GM18870 (cell line): ENCODE measurements at regions not wholly inside any gene's neighbourhood (a gene's known extent, or its start where the extent isn't known, plus 50 kb on each side); places are given as distances from the start of the nearest gene placed in this dataset.

Experiments
- ATAC-seq: cut with Tn5 transposase; IDR thresholded peaks from one replicate; pipeline ENCODE4 v1.9.1; 2021; ENCODE audit warnings: moderate library complexity; ENCODE audit not compliant: unreplicated experiment

DNA sequence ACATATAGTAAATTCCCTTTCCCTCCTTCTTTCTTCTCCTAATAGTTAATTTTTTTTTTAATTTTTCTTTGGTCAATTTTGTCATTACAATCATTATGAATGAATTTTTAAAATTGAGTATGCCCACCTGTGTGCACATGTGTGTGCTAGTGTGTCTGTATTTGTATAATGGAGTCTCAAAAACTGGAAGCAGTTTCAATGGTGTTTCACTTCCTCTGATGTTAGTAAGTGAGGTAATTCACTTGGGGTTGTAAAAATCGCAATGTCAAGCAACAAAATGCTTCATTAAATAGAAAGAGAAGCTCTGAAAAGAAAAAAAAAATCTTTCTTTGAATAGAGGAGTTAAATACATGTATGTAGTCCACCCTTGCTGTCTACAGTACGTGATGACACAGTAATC is 1467.6 kb upstream of the NUDT12 start:
- ATAC-seq, result no peak

DNA sequence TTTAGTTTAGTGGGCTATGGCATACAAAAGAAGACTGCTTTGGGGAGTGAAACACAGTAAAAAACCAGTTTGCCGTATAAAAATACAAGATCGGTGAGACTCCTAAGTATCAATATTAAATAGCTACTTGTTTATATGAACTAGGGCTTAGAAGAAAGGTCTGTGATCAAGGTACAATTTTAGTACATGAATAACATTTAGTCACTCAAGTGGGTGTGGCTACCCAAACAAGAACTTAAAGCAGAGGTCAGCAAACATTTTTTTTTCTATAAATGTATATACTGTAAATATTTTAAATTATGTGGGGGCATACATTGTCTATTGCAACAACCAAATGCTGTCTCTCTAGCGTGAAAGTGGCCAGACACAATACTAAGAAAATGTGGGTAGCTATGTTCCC is 1452.5 kb upstream of the NUDT12 start:
- ATAC-seq, result no peak

DNA sequence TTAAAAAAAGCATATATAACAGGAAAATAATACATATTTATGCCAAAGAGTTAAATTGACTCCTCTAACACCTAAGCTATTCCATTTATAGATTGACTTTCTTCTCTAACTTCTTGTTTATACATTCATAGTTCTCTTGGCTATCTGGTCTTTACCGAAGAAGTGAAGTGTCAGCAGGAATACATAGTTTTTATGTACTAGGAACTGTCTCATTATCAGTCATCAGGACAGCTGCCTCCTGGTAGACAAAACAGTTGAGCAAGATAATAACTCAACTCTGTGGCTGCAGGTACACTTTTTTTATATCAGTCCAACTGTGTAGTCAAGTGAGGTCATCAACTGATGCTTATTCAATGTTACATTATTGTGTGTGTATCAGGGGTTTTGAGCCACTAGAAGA is 1436.0 kb upstream of the NUDT12 start:
- no peak for ATAC-seq

DNA sequence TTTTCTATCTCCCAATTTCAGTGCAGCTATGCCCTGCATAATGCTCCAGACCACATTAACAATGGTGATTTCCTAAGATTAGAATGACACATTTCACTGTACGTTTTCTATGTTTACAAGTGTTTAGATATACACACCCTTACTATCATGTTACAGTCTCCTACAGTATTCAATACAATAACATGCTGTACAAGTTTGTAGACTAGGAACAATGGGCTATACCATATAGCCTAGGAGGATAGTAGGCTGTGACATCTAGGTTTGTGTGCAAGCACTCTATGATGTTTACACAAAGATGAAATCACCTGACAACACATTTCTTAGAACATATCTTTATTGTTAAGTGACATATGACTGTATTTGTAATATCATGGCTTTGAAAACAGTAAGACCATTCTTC is 1435.6 kb upstream of the NUDT12 start:
- ATAC-seq, result no peak

DNA sequence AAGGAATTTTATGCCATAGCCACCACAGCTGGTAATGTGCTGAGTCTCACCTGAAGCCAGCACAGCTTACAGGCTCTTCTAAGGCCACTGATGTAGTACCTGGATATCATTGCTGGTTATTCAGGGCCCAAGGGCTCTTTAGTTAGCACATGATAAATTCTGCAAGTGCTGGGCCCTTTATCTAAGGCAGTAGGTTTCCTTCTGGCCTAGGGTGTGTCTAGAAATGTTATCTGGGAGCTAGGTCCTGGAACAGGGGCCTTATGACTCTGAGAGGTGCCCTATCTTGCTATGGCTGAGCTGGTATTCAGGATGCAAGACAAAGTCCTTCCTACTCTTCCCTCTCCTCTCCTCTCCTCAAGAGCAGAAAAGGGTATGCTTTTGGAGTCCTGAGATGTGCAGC is 1424.5 kb upstream of the NUDT12 start:
- ATAC-seq, result no peak

DNA sequence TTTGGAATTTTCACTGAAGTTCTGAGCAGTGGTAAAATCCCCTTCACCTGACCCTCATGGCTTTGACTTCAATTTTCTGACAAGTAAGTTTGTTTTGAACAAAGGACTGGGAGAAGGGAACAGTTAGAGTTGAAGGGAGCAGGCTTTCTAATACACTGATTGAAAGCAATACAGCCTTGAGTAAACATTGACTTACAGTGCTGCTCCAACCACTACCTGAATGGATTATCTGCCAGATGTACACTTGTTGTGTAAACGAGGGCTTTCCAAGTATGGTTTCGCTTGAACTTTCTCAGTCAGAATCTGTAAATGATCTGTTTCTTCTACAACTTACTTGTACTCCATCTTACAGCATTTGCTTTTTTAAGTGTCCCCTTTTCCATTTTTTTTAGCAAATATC is 1414.9 kb upstream of the NUDT12 start:
- ATAC-seq, result no peak

DNA sequence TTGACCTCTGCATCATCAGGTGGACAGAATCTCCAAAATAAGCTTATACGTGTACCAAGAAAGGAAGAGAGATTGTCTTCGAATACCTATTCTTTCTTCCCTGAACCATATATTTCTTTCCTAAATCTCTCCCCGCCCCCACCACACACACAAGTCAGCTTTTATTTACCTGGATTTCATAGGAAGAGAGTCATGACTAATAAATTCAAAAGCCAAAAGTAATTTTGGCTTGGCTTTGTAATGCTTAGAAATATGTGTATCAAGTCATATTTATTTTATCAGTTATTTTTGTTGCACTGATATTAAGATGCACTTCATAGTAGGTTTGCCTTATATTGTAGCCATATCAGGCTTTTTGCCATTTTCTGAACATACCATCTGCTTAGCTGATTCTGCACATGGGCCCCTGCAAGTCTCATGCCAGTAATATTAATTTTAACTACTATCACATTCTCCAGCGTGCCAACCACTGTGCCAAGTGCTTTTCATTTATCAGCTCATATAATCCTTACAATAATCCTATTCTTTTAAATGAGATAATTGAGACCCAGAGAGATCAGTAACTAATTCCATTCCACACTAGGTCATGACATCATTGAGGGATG is 1405.3 kb upstream of the NUDT12 start:
- ATAC-seq, result no peak

DNA sequence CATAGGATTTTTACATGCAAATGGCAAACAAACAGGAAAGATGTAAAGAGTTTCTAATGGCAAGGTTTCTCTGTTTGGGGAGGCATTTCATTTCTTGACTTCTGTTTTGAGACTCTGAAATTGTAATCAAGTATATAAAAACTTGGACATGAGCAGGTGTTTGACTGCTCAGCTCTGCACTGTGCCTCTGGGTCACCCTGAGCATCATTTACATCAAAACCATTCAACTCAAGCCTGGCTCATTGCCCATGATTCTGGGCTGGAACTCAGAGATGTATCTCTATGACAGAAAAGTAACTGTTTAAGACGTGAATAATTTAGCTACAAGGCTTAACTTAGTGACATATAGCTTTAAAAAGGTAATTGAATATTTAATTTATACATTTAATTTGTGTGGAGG is 1402.4 kb upstream of the NUDT12 start:
- no peak for ATAC-seq

DNA sequence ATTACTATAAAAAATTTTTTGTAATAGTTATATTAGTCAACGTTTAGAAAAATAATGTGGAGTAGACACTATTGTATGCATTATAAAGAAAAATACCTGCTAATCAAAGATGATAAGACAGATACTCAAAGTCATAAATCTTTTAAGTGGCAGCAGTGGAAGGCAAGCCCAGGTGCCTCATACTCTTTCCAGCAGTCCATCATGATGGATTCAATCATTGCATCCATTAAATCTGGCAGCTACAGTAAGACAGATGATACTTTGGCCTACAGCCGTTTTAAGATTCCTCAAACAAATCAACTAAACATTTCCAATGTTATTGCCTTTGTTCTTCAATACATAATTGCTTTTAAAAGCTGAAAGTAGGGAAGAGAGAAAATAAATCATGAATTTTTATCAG is 1392.9 kb upstream of the NUDT12 start:
- no peak for ATAC-seq

DNA sequence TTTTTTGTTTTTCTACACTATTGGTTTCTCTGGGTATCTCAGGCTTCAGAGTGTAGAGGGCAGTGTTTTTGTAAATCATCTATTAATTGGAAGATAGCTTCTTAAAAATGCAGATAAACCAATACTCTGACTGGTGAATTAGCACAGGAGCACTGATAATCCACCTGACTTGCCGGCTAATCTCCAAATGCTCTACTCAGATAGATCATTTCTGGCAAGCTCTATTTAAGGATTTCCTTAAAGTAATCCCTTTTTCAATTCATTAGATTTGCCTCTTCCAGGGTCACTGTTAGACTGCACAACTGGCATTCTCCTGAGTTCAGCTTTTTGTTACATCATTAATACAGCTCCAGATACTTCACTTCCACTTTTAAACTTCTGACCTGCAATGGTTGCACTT is 1390.3 kb upstream of the NUDT12 start:
- ATAC-seq, result no peak

DNA sequence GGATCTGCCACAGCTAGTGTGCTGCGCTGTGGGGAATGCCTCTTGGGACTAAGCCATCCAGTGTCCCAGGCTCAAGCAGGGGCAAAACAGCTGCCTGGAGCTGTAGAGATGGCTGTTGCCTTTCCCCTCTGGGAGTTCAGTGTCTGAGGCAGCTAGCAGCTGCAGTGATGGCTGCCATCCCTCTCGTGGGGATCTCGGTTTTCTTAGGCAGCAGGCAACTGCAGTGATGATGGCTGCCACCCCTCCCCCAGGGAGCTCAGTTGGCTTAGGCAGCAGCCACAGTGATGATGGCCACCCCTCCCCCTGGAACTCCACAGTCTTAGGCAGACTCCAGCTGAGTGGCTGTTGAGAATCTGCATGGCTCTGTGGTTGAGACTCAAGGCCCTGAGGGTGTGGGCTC is 1389.2 kb upstream of the NUDT12 start:
- no peak for ATAC-seq

DNA sequence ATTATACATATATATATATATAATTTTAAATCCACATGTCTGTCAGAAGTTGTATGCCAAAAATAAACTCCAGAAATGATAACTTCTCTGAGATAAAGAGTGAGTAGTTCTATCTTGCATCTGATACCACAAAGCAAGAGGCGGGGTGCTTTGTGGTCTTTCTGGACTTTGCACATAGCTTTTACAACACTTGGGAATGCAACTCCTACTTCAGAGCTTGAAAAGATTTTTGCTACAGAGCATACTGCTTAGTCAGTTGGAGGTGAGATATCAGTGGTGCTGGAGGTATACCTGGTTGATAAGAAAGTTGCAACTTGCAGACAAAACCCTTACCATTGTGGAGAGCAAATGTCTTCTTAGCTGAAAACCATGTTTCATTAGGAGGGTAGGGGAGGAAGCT is 1384.5 kb upstream of the NUDT12 start:
- ATAC-seq, result no peak

DNA sequence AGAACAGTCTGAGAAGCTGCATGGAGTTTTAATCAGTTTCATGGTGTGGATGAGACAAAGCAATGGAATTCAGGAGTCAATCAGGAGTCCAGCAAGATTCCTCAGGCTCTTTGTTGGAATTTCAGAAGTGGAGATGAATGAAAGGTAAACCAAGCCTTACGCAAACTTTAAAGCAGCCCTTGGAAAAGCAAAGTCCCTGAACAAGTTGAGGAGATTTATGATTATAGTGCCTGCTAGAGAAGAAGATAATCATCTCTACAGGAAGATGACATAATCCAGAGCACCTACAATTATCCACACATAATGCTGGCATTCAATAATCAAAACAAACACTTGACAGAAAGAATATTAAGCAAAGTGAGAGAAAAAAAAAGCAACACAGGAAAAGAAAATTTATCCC is 1380.1 kb upstream of the NUDT12 start:
- ATAC-seq, result no peak

DNA sequence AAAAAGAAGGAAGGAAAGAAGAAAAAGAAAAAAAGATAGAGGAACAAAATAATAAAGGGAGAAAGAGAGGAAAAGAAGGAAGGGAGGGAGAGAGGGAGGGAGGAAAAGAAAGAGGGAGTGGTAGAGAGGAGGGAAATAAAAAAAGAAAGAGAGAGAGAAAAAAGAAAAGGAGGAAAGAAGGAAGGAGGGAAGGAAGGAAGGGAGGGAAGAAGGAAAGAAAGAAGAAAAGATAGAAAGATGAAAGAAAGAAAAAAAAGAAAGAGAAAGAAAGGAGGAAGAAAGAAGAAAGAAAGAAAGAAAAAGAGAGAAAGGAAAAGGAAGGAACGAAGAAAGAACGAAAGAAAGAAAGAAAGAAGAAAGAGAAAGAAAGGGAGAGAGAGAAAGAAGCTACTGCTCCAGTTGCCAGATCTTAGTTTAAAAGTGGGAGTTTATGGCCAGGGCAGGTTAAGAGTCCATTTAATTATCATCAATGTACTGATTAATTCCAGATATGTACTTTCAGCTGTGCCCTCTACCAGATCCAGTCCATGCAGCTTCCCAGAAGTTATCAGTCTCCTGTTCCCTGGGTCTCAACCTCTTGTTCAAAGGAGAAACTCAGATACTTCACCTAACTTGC is 1378.5 kb upstream of the NUDT12 start:
- no peak for ATAC-seq

DNA sequence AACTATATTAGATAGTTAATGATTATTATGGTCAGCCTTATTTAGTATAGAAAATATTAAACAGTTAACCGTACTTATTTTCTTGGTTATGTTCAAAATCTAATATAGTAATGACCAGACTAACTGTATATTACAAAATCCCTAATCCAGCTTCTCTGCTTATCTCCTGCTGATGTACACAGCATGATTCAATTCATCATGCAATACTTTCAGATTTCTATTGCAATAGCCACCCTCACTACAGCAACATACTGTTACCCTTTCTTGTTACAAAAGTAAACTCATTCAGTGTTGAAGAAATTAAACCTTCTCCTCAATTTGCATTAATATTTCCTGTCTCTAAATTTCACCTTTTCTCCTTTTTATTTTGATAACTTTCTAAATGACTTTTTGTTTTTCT is 1375.0 kb upstream of the NUDT12 start:
- no peak for ATAC-seq

DNA sequence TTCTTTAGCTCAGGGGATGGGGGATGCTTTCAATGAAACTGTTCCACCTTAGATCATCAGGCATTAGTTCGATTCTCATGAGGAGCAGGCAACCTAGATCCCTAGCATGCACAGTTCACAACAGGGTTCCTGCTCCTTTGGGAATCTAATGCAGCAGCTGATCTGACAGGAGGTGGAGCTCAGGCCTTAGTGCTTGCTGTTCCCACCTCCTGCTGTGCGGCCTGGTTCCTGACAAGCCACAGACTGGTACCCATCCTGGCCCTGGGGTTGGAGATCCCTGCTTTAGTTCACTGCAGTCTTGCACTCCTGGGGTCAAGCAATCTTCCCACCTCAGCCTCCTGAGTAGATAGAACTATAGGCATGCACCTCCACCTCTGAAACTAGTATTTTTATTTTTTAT is 1369.8 kb upstream of the NUDT12 start:
- no peak for ATAC-seq

DNA sequence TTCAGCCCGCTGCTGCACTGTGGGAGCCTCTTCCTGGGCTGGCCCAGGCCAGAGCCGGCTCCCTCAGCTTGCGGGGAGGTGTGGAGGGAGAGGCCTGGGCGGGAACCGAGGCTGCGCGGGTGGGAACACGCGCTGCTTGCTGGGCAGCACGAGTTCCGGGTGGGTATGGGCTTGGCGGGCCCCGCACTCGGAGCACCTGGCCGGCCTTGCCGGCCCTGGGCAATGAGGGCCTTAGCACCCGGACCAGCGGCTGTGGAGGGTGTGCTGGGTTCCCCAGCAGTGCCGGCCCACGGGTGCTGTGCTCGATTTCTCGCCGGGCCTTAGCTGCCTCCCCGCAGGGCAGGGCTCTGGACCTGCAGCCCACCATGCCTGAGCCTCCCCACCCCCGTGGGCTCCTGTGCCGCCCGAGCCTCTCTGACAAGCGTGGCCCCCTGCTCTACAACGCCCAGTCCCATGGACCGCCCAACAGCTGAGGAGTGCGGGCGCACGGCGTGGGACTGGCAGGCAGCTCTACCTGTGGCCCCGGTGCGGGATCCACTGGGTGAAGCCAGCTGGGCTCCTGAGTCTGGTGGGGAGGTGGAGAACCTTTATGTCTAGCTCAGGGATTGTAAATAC is 1366.4 kb upstream of the NUDT12 start:
- no peak for ATAC-seq

DNA sequence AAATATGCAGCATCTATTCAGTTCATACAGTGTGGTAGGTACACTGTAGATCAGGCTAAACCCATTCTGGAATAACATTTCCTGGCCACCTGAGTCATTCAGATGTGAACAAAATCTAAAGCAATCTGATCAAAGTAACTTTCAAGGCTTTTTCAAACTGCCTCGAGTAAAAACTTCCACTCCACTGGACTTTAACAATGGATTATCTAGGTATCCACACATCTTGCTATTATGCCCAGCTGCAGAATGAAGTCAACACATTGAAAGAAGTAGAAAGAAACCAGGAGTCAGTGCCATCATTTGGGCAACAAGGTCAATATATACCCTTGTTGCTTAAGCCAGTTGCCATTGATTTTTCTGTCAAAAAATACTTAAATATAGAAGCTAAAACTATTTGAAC is 1352.6 kb upstream of the NUDT12 start:
- ATAC-seq, result no peak

DNA sequence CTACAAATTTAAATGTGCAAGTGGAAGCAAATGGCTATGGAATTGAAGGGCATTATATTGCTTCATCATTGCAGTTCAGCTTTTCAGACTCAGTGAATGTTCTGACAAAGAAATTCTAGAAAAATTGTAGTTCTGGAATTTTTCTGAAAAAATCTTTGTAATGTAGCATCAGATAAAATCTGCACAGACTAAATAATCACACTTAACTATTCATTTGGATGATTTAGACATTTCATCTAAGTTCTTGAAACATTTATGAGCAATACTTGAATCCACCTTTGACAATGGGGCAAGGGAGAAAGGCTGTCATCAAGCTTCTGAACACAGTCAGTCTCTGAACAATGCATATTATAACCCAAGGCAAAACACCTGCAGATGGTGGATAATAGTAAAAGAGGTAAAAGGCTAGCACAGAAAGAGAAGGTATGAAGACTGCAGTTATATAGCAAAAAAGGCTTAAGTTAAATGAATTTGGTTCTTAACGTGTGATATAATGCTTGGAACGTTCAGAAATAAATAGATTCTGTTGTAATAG is 1352.0 kb upstream of the NUDT12 start:
- ATAC-seq, result no peak

DNA sequence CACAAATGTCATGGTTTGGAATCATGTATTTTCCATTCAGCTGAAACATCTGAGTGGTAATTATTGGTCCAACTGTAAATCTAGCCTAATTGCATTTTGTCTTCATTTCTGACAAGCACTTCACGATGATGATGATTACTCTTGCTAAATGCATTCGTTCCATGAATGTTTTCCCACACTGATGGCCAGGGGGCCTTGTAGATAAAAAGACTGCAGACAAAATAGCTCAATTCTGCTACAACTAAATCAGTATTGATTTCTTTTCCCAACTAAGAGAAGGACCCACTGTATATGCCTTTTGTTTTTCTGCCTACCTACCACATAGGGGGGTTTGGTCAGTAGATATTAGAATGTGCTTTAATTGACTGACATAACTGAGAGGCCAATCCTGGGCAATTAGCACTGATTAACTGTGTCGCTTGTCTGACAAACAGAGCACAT is 1351.3 kb upstream of the NUDT12 start:
- ATAC-seq, result no peak

DNA sequence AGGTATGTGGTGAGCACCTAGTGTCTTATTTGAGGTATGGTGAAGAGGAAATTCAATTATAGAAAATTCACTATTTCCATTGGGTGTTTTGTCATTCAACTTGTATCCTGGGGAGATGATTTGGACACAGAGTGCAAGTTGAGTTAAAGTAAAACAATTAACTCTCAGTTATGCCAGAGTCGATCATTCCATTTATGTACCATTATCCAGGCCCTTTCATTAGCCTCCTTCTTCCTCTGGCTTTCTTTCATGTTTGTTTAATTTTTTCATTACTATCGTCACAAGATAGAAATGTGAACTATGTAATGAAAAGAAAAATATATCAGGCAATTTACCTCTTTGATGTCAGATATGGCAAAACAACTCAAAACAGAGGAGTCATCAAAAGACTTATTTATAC is 1347.2 kb upstream of the NUDT12 start:
- ATAC-seq, result no peak

DNA sequence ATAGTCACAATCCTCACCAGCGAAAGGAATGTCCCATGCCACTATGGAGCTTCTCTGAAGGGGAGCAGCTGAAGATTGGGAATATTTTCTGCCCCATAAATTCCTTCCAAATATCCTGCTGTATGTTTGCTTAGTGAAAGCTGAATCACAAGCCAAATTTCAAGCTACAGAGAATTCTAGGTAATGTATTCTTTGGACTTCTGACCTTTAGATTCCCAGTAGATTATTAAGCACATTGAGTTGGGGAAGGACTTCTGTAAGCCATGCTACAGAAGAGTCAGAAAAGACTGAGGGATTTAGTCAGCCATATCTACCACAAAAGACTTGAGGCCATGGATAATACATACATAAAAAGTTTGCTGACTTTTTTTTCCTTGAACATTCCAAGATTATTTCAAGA is 1342.0 kb upstream of the NUDT12 start:
- no peak for ATAC-seq

DNA sequence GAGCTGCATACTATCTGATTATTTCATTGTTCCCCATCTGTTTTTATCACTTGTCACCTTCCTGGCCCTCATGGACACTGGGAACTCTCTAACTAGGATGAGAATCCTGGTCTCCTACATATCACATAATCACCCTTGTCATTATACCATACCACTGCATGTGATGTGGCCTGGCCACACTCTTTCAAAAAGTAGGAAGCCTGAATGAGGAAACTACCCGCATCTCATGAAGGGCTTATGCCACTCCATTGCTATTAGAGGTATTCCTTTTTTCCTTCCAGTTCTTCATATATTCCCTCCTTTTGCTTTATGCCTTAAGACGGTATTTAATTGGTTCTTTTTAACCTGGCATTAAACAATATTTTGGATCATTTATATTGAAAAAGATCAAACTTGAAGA is 1341.4 kb upstream of the NUDT12 start:
- ATAC-seq, result no peak
